Activated T-helper 9 cell treated with anti-CD3 and anti-CD28 coated beads, Interleukin-2, amount 50 U/mL, for 16 hours (primary cell): ENCODE measurements at regions not wholly inside any gene's neighbourhood (a gene's known extent, or its start where the extent isn't known, plus 50 kb on each side); places are given as distances from the start of the nearest gene placed in this dataset.

Experiments
- DNase-seq: peaks from one replicate; pipeline ENCODE4 v3.0.0-alpha.2; 2020; ENCODE audit warnings: low read depth

- no peak for DNase-seq
These were observed 199.4 kb upstream of the NAV2 start for GRCh38 chr11:19513253-19513652.

- no peak for DNase-seq
These were observed 200.0 kb upstream of the NAV2 start for GRCh38 chr11:19512618-19513017.

- no peak for DNase-seq
These were observed 201.0 kb upstream of the NAV2 start for GRCh38 chr11:19511413-19512183.

GRCh38 chr11:19511066-19511412, 201.6 kb upstream of the NAV2 start:
- no peak for DNase-seq

- DNase-seq: no peak
These were observed 202.2 kb upstream of the NAV2 start for GRCh38 chr11:19510468-19510867.

- no peak for DNase-seq
These were observed 203.4 kb upstream of the NAV2 start for GRCh38 chr11:19509215-19509614.

- no peak for DNase-seq
These were observed 204.5 kb upstream of the NAV2 start for GRCh38 chr11:19508165-19508564.

GRCh38 chr11:19506816-19507486, 205.7 kb upstream of the NAV2 start:
- no peak for DNase-seq

GRCh38 chr11:19502691-19503253, 209.9 kb upstream of the NAV2 start:
- DNase-seq: no peak

GRCh38 chr11:19501631-19502030, 211.0 kb upstream of the NAV2 start:
- DNase-seq: no peak

GRCh38 chr11:19499999-19500398, 212.6 kb upstream of the NAV2 start:
- DNase-seq: no peak

- DNase-seq: no peak
These were observed 213.5 kb upstream of the NAV2 start for GRCh38 chr11:19499026-19499669.

- DNase-seq: no peak
These were observed 219.0 kb upstream of the NAV2 start for GRCh38 chr11:19493446-19494213.

- DNase-seq: no peak
These were observed 230.1 kb upstream of the NAV2 start for GRCh38 chr11:19482319-19483100.

GRCh38 chr11:19480540-19480939, 232.1 kb upstream of the NAV2 start:
- DNase-seq: no peak

GRCh38 chr11:19478891-19479290, 233.7 kb upstream of the NAV2 start:
- no peak for DNase-seq

- DNase-seq: no peak
These were observed 234.4 kb upstream of the E2F8 start for GRCh38 chr11:19474954-19475721.

- DNase-seq: no peak
These were observed 233.5 kb upstream of the E2F8 start for GRCh38 chr11:19474211-19474610.

GRCh38 chr11:19472679-19473078, 231.9 kb upstream of the E2F8 start:
- no peak for DNase-seq

- no peak for DNase-seq
These were observed 227.2 kb upstream of the E2F8 start for GRCh38 chr11:19467904-19468303.

GRCh38 chr11:19466314-19466713, 225.6 kb upstream of the E2F8 start:
- no peak for DNase-seq
